AG09309 (cell line): ENCODE measurements at regions not wholly inside any gene's neighbourhood (a gene's known extent, or its start where the extent isn't known, plus 50 kb on each side); places are given as distances from the start of the nearest gene placed in this dataset.
A peak's percentile ranks its signal among the peaks of the same experiment; 100 is the strongest.

Experiments
- DNase-seq: peaks from one replicate; pipeline ENCODE4 v3.0.0-alpha.2; 2010; ENCODE audit warnings: low read depth
- H3K4me3 ChIP-seq: 2 replicates; pipeline ENCODE4 v1.5.1; 2011; ENCODE audit warnings: mild to moderate bottlenecking, low read depth, low read length, moderate library complexity; ENCODE audit not compliant: control insufficient read depth
- TF ChIP-seq, protein P1 (sequence below): IDR thresholded peaks from 2 replicates; pipeline ENCODE4 v1.5.1; 2011; ENCODE audit warnings: mild to moderate bottlenecking, low read depth, low read length, inconsistent platforms; ENCODE audit not compliant: insufficient read depth, control insufficient read depth; ENCODE audit errors: missing control alignments

DNA sequence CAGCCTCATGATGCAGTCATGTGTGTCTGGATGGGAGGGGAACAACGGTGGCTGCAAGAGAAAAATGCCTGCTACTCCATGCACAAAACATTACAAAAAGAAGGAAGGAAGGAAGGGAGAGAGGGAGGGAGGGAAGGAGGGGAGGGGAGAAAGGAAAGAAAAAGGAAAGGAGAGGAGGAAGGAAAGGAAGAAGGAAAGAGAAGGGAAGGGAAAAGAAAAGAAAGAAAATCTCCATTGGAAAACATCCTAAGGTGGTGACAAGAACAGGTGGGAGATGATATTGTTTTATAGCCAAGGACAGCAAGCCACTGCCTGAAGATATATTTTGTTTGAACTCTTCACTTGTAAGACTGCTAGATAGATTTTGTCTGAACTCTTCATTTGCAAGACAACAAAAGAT is 171.8 kb upstream of the EGLN3 start:
- TF ChIP-seq, protein P1, sequence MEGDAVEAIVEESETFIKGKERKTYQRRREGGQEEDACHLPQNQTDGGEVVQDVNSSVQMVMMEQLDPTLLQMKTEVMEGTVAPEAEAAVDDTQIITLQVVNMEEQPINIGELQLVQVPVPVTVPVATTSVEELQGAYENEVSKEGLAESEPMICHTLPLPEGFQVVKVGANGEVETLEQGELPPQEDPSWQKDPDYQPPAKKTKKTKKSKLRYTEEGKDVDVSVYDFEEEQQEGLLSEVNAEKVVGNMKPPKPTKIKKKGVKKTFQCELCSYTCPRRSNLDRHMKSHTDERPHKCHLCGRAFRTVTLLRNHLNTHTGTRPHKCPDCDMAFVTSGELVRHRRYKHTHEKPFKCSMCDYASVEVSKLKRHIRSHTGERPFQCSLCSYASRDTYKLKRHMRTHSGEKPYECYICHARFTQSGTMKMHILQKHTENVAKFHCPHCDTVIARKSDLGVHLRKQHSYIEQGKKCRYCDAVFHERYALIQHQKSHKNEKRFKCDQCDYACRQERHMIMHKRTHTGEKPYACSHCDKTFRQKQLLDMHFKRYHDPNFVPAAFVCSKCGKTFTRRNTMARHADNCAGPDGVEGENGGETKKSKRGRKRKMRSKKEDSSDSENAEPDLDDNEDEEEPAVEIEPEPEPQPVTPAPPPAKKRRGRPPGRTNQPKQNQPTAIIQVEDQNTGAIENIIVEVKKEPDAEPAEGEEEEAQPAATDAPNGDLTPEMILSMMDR: no peak
- no peak overlapping the region for H3K4me3 ChIP-seq
- DNase-seq: no peak

DNA sequence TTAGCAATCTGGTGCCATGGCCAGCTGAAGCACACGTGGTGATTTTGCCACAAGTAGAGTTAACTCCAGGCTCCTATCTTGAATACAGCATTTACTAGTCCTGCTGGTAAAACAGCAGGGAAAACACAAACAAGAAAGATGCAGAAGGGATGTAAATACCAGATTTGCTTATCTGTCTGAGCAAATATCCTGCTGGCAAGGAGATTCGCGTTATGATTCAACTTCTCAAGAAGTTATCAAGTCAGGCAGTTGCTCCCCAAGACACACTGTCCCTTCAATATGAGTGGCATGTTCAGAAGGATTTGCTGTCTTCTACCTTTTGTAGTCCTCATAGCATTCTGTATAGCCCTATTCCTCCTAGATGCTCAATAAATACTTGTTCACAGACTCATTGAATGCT is 171.2 kb upstream of the EGLN3 start:
- TF ChIP-seq, protein P1: no peak
- DNase-seq: no peak
- no peak overlapping the region for H3K4me3 ChIP-seq

DNA sequence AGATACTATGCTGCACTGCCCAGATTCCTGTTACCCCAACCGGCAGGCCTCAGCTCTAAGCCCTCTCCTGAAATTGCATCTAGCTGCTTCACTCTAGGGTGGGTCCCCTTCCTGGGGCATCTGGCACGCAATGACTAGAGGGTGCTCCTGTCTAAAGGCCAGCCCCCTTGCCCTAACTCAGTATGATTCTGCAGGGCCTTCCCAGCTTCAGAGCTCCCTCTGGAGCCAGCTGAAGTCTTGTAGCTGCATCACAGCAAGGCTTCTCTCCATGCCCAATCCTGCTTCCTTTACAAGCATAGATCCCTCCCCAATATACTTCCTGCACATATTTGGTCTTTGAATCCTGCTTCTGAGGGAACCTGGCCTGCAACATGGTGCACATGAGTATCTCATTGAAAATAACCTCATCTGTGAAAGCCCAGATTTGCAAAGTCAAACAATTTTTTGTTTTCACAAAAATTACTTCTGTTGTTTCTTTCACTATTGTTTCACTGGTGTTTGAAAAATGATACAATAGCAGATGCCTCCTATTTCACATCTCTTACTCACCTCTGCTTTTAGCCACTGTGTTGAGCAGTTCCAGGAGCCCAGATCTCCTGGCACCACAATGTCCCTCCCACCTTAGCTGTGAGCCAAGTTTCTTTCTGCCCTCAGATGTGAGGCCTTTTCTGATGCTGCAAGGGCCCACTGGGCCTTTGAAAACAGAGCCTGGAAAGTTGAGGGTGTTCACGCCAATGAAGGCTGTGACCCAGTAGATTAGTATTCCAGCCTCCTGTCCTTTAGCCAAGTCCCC is 169.5 kb upstream of the EGLN3 start:
- TF ChIP-seq, protein P1: no peak
- H3K4me3 ChIP-seq: no peak overlapping the region
- no peak for DNase-seq

GRCh38 chr14:34119107-34119858 is 168.4 kb upstream of the EGLN3 start:
- DNase-seq: no peak
- TF ChIP-seq, protein P1: no peak
- no peak overlapping the region for H3K4me3 ChIP-seq

DNA sequence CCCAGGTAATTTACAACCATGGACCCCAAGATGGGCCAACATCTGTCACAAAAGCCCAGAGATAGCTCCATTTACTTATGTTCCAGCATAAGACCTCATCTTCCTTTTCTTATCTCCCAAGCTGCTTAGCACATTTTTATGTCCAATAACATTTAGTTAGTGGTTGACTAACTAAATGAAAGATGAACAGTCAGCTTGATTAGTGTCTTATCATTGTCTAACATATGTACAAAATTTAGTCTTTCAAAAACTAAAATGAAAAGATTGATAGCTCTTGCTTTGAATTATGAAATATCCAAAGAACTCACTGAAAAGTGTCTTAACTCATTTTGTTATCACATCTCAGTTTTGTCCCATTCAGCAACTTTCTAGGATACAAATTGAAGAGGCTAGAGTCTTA is 163.1 kb upstream of the EGLN3 start:
- TF ChIP-seq, protein P1: no peak
- no peak for DNase-seq
- no peak overlapping the region for H3K4me3 ChIP-seq

- TF ChIP-seq, protein P1: no peak
- peak; percentile 46 for DNase-seq
- no peak overlapping the region for H3K4me3 ChIP-seq
These were observed 162.2 kb upstream of the EGLN3 start for GRCh38 chr14:34113005-34113511.
